GM12801 (cell line): ENCODE measurements at regions not wholly inside any gene's neighbourhood (a gene's known extent, or its start where the extent isn't known, plus 50 kb on each side); places are given as distances from the start of the nearest gene placed in this dataset.

ENCODE experiments used
- CTCF ChIP-seq: IDR thresholded peaks from one replicate; pipeline ENCODE4 v1.5.1; 2011; ENCODE audit warnings: control low read depth; ENCODE audit not compliant: insufficient read length; ENCODE audit errors: extremely low read depth

DNA sequence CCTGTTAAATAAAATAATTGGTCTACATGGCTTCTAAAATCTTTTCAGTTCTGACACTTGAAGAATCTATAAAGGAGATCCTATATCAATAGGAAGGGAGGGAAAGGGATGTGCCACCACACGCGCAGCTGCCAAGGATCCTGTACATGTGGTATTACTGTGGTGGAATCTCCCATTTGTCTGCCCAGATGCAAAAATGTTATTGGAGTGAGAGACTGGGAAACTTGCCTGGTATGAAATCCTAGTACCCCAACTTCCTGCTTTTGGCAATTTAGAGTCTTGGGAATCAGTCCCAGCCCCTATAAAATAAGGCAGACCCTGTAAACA lies 81.9 kb upstream of the PICALM start:
- TF ChIP-seq CTCF = no peak

- no peak for TF ChIP-seq CTCF
These were observed 80.9 kb upstream of the PICALM start for GRCh38 chr11:86149792-86150191.

- TF ChIP-seq CTCF = no peak
These were observed 79.5 kb upstream of the PICALM start for GRCh38 chr11:86148345-86148747.

- no peak for TF ChIP-seq CTCF
These were observed 78.1 kb upstream of the PICALM start for GRCh38 chr11:86147004-86147403.

DNA sequence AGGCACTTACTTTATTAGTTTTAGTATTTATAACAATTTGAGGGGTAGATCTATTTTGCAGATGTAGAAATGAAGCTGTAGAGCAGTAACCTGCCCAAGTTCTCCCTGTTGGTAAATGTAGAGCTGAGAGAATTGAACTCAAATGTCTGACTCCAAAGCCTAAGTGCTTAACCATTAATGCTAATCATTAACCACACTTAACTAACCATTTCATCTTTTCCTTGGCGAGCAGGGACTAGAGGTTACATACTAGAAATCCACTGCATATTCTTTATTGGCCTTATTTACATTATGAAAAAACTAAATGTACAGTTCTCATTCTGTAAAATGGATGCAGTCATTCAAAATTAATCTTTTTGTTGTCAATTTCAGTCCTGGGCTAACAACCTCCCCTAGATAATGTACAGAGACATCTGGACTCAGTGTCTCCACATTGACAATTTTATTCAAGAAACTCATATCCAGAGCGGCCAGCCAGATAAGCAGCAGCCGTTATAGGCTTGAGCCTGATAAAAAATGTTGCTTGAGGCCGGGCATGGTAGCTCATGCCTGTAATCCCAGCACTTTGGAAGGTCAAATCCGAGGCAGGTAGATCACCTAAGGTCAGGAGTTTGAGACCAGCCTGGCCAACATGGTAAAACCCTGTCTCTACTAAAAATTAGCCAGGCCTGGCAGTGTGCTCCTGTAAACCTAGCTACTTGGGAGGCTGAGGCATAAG lies 76.7 kb upstream of the PICALM start:
- no peak for TF ChIP-seq CTCF

DNA sequence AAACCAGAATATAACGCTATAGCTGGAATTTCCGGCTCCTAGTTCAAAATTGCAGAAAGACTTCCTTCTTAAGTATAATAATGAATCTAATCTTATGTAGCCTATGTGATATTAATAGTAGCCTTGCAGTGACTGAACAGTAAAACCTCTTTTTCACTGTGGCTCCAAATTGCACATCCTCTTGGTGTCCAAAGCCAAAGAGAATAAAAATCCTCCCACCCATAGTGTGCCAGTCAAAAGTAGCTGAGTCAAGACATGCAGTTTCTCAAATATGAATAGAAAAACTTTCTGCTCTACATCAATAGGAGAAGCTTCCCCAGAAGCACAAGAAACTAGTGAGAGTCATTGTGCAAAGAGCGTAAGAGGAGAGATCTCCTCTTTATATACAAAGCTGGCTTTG lies 76.0 kb upstream of the PICALM start:
- no peak for TF ChIP-seq CTCF

- TF ChIP-seq CTCF = no peak
These were observed 74.5 kb upstream of the PICALM start for GRCh38 chr11:86143087-86144030.
